Testis (tissue), 2 donors: ENCODE measurements at regions not wholly inside any gene's neighbourhood (a gene's known extent, or its start where the extent isn't known, plus 50 kb on each side); places are given as distances from the start of the nearest gene placed in this dataset.

ENCODE experiments used
- DNase-seq: peaks from one replicate; pipeline ENCODE4 v3.0.0-alpha.2; 2019
- H3K27ac ChIP-seq, 2 donors: fragments of 200-600 bp; sonication (generic); one replicate each; pipeline ENCODE4 v1.5.1; 2019
- H3K27me3 ChIP-seq: fragments of 200-600 bp; sonication (generic); one replicate; pipeline ENCODE4 v1.5.1; 2019
- H3K36me3 ChIP-seq: fragments of 200-600 bp; sonication (generic); one replicate; pipeline ENCODE4 v1.5.1; 2017; ENCODE audit warnings: low read depth; ENCODE audit errors: missing control alignments
- H3K4me1 ChIP-seq: fragments of 200-600 bp; sonication (generic); one replicate; pipeline ENCODE4 v1.5.1; 2019
- H3K4me3 ChIP-seq, 2 donors: fragments of 200-600 bp; sonication (generic); one replicate each; pipeline ENCODE4 v1.5.1; 2017 to 2019
- H3K9me3 ChIP-seq: fragments of 200-600 bp; sonication (generic); one replicate; pipeline ENCODE4 v1.5.1; 2017
- CTCF ChIP-seq, 3 experiments: fragments of 450-650 bp in 2 of 3; fragments of 200-600 bp in 1 of 3; sonication (generic) in 1 of 3; IDR thresholded peaks; one replicate each; pipeline ENCODE4 v1.5.1; 2016 to 2019; ENCODE audit warnings: antibody characterized with exemption in 3 of 3, mild to moderate bottlenecking in 2 of 3, moderate library complexity in 1 of 3
- POLR2A ChIP-seq: fragments of 450-650 bp; IDR thresholded peaks from one replicate; pipeline ENCODE4 v1.6.1; 2017; ENCODE audit warnings: antibody characterized with exemption, mild to moderate bottlenecking, moderate library complexity
- WGBS, 2 donors: methylation state at CpG; one replicate each; pipeline ENCODE4 v1.1.5; 2018; 5-methylcytosine and 5-hydroxymethylcytosine counted together
- intact Hi-C: fragments of 100-400 bp; cut with DNase I; formaldehyde crosslinking; loops from one replicate; pipeline ENCODE4 v1.15.1; 2023; ENCODE audit warnings: low total_unique reads

- H3K36me3 ChIP-seq: no peaks in the 10 kb centered on the region
- no peaks in the 10 kb centered on the region for H3K9me3 ChIP-seq
- no peaks in the 10 kb centered on the region for H3K4me1 ChIP-seq
- H3K27ac ChIP-seq: no peak overlapping the region
- no peak for DNase-seq
- no peak overlapping the region for H3K4me3 ChIP-seq
- intact Hi-C loops: no loop called here
- TF ChIP-seq CTCF (IDR thresholded peaks at IDR 0.05) (no peak), POLR2A (no peak)
- no peaks in the 10 kb centered on the region for H3K27me3 ChIP-seq
- 82 to 88% methylated on average over 8 of the region's 8 CpGs for WGBS, 2 donors
Measured at GRCh38 chr20:21004386-21005076, 101.6 kb downstream of the LINC00237 start.

GRCh38 chr20:21003902-21004301 lies 102.3 kb downstream of the LINC00237 start:
- no peak for DNase-seq

GRCh38 chr20:21002486-21002885 lies 103.7 kb downstream of the LINC00237 start:
- DNase-seq: no peak
- Histone ChIP-seq H3K9me3 (no peaks in the 10 kb centered on the region), H3K4me1 (no peaks in the 10 kb centered on the region), H3K4me3 (no peak overlapping the region), H3K27me3 (no peaks in the 10 kb centered on the region), H3K27ac (no peak overlapping the region), H3K36me3 (no peaks in the 10 kb centered on the region)
- TF ChIP-seq CTCF (IDR thresholded peaks at IDR 0.05): no peak
- TF ChIP-seq POLR2A: no peak
- WGBS, 2 donors: 90 to 91% methylated on average over 8 of the region's 8 CpGs
- intact Hi-C loops: no loop called here

More at GRCh38 chr20:21003902-21004301, 102.3 kb downstream of the LINC00237 start:
- no peaks in the 10 kb centered on the region for H3K36me3 ChIP-seq
- H3K27ac ChIP-seq: no peak overlapping the region
- intact Hi-C loops: no loop called here
- no peaks in the 10 kb centered on the region for H3K9me3 ChIP-seq
- no peak for TF ChIP-seq CTCF (IDR thresholded peaks at IDR 0.05)
- no peak for TF ChIP-seq POLR2A
- H3K4me3 ChIP-seq: no peak overlapping the region
- WGBS, 2 donors: 93 to 100% methylated on average over 2 of the region's 2 CpGs
- H3K4me1 ChIP-seq: no peaks in the 10 kb centered on the region
- no peaks in the 10 kb centered on the region for H3K27me3 ChIP-seq

GRCh38 chr20:20993372-20993771 lies 112.8 kb downstream of the LINC00237 start:
- intact Hi-C loops: no loop called here
- H3K36me3 ChIP-seq: no peaks in the 10 kb centered on the region
- no peaks in the 10 kb centered on the region for H3K27me3 ChIP-seq
- H3K4me3 ChIP-seq: no peak overlapping the region
- WGBS, 2 donors: 89 to 91% methylated on average over 12 of the region's 12 CpGs
- no peak overlapping the region for H3K27ac ChIP-seq
- TF ChIP-seq POLR2A (no peak), CTCF (IDR thresholded peaks at IDR 0.05) (no peak)
- no peak for DNase-seq
- no peaks in the 10 kb centered on the region for H3K4me1 ChIP-seq
- no peaks in the 10 kb centered on the region for H3K9me3 ChIP-seq
